Astrocyte (in vitro differentiated cells and primary cell): ENCODE measurements at regions not wholly inside any gene's neighbourhood (a gene's known extent, or its start where the extent isn't known, plus 50 kb on each side); places are given as distances from the start of the nearest gene placed in this dataset.

Source experiments
- DNase-seq: peaks from one replicate; pipeline ENCODE4 v3.0.0-alpha.2; 2010; ENCODE audit warnings: low read depth
- FAIRE-seq: peaks from 2 replicates; lab custom pipeline; 2011; peaks lifted over from hg19 to GRCh38; lab: Jason Lieb, UNC
- H2AFZ ChIP-seq: 2 replicates; pipeline ENCODE4 v1.6.0; 2012; ENCODE audit warnings: low read depth, low read length, inconsistent platforms
- H3K27ac ChIP-seq: 2 replicates; pipeline ENCODE4 v1.5.1; 2011; ENCODE audit warnings: low read depth, low read length, inconsistent platforms
- H3K27me3 ChIP-seq: 2 replicates; pipeline ENCODE4 v1.6.0; 2011; ENCODE audit warnings: low read length, inconsistent platforms; ENCODE audit not compliant: insufficient read depth
- H3K36me3 ChIP-seq: 2 replicates; pipeline ENCODE4 v1.5.1; 2011; ENCODE audit warnings: low read length, inconsistent platforms; ENCODE audit not compliant: insufficient read depth
- H3K4me1 ChIP-seq: 2 replicates; pipeline ENCODE4 v1.5.1; 2011; ENCODE audit warnings: low read length, inconsistent platforms; ENCODE audit not compliant: insufficient read depth
- H3K4me2 ChIP-seq: 2 replicates; pipeline ENCODE4 v1.6.0; 2012; ENCODE audit warnings: low read length, inconsistent platforms
- H3K4me3 ChIP-seq: 2 replicates; pipeline ENCODE4 v1.5.1; 2011; ENCODE audit warnings: low read depth, mild to moderate bottlenecking, low read length, inconsistent platforms; ENCODE audit not compliant: insufficient read depth
- H3K79me2 ChIP-seq: 2 replicates; pipeline ENCODE4 v1.6.0; 2012; ENCODE audit warnings: mild to moderate bottlenecking, low read length, inconsistent platforms; ENCODE audit not compliant: insufficient read depth
- H3K9ac ChIP-seq: 2 replicates; pipeline ENCODE4 v1.6.0; 2012; ENCODE audit warnings: mild to moderate bottlenecking, low read length, inconsistent platforms
- H3K9me3 ChIP-seq: 2 replicates; pipeline ENCODE4 v1.5.1; 2012; ENCODE audit warnings: low read depth, mild to moderate bottlenecking, low read length, inconsistent platforms; ENCODE audit not compliant: insufficient read depth
- H4K20me1 ChIP-seq: 2 replicates; pipeline ENCODE4 v1.6.0; 2012; ENCODE audit warnings: low read length, inconsistent platforms; ENCODE audit not compliant: insufficient read depth
- H3K27ac Mint-ChIP-seq: one replicate; pipeline ENCODE4 v1.8.0; 2021; ENCODE audit warnings: mild to moderate bottlenecking, mixed read lengths; ENCODE audit not compliant: unreplicated experiment
- H3K27me3 Mint-ChIP-seq: one replicate; pipeline ENCODE4 v1.8.0; 2021; ENCODE audit warnings: low read depth, mixed read lengths; ENCODE audit not compliant: unreplicated experiment
- H3K36me3 Mint-ChIP-seq: one replicate; pipeline ENCODE4 v1.8.0; 2021; ENCODE audit warnings: low read depth, mixed read lengths; ENCODE audit not compliant: unreplicated experiment
- H3K4me1 Mint-ChIP-seq: one replicate; pipeline ENCODE4 v1.8.0; 2021; ENCODE audit warnings: low read depth, mixed read lengths; ENCODE audit not compliant: unreplicated experiment
- H3K4me3 Mint-ChIP-seq: one replicate; pipeline ENCODE4 v1.8.0; 2021; ENCODE audit warnings: mild to moderate bottlenecking, moderate library complexity, mixed read lengths; ENCODE audit not compliant: unreplicated experiment
- H3K9me3 Mint-ChIP-seq: one replicate; pipeline ENCODE4 v1.8.0; 2021; ENCODE audit warnings: mild to moderate bottlenecking, mixed read lengths; ENCODE audit not compliant: unreplicated experiment
- CTCF ChIP-seq: IDR thresholded peaks from 2 replicates; pipeline ENCODE4 v1.5.1; 2011; ENCODE audit warnings: low read depth, mild to moderate bottlenecking, inconsistent platforms, low read length, moderate library complexity; ENCODE audit not compliant: insufficient read depth
- EZH2 ChIP-seq: IDR thresholded peaks from 2 replicates; pipeline ENCODE4 v1.6.1; 2012; ENCODE audit warnings: mild to moderate bottlenecking, low read length, inconsistent platforms; ENCODE audit not compliant: insufficient read depth

DNA sequence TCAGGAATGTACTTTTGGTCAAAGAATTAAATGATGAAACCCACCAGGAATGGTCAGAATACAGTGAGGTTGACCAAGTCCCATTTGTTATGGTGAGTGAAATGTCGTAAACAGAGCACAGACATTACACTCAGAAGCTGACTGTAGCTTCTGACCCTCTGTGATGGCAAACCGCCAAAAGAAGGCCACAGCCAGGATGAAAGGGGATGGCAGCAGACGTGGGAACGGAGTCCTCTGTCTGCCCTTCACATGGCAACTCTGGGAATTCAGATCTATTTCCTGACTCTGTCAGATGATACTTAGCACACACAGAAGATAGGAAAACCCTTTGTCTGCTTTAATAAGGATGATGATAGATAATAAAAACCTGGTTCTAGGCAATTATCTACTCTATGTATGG lies 757.1 kb downstream of the SORCS3 start:
- Histone ChIP-seq H3K9ac (no peak overlapping the region), H2AFZ (no peak overlapping the region), H3K4me3 (no peak overlapping the region), H3K79me2 (no peaks in the 10 kb centered on the region), H3K4me1 (no peaks in the 10 kb centered on the region), H3K4me2 (no peak overlapping the region), H3K27ac (no peak overlapping the region), H4K20me1 (no peaks in the 10 kb centered on the region), H3K36me3 (no peaks in the 10 kb centered on the region), H3K9me3 (no peaks in the 10 kb centered on the region), H3K27me3 (no peaks in the 10 kb centered on the region)
- FAIRE-seq: no peak
- H3K4me3 Mint-ChIP-seq: no peak overlapping the region
- H3K27ac Mint-ChIP-seq: peak overlapping the region; percentile 88
- no peaks in the 10 kb centered on the region for H3K27me3 Mint-ChIP-seq
- no peaks in the 10 kb centered on the region for H3K36me3 Mint-ChIP-seq
- peak; percentile 71 for DNase-seq
- H3K4me1 Mint-ChIP-seq: peaks cover 31% of the 10 kb centered on the region
- H3K9me3 Mint-ChIP-seq: no peaks in the 10 kb centered on the region
- TF ChIP-seq EZH2 (no peak), CTCF (no peak)

- TF ChIP-seq EZH2: no peak
- no peak for TF ChIP-seq CTCF
- Mint-ChIP-seq H3K36me3 (no peaks in the 10 kb centered on the region), H3K9me3 (no peaks in the 10 kb centered on the region), H3K4me3 (no peak overlapping the region), H3K27ac (no peak overlapping the region), H3K27me3 (no peaks in the 10 kb centered on the region), H3K4me1 (peaks cover 14% of the 10 kb centered on the region)
- FAIRE-seq (no peak), DNase-seq (no peak)
- Histone ChIP-seq H3K27ac (no peak overlapping the region), H3K36me3 (no peaks in the 10 kb centered on the region), H2AFZ (no peak overlapping the region), H4K20me1 (no peaks in the 10 kb centered on the region), H3K9ac (no peak overlapping the region), H3K4me2 (no peak overlapping the region), H3K79me2 (no peaks in the 10 kb centered on the region), H3K27me3 (no peaks in the 10 kb centered on the region), H3K4me1 (no peaks in the 10 kb centered on the region), H3K9me3 (no peaks in the 10 kb centered on the region), H3K4me3 (no peak overlapping the region)
Measured at GRCh38 chr10:105391670-105392351, 750.7 kb downstream of the SORCS3 start.

DNA sequence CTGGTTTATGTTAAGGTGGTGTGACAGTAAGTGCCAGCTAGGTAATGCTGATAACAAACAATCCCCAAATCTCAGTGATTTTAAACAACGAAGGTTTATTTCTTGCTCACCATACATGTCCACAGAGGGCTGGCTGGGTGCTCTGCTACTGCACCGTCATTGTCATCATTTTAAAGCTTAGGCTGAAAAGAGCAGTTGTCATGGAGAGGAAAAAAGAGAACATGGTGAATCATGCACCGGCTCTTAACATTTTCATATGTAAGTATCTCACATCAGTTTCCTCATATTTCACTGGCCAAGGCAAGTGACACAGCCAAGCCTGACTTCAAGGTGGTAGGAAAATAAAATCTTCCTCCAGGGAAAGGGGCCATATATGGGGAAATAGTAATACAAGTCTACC lies 746.9 kb downstream of the SORCS3 start:
- H3K9me3 Mint-ChIP-seq: no peaks in the 10 kb centered on the region
- Histone ChIP-seq H3K27me3 (no peaks in the 10 kb centered on the region), H3K4me2 (no peak overlapping the region), H3K4me1 (no peaks in the 10 kb centered on the region), H3K9me3 (no peaks in the 10 kb centered on the region), H3K9ac (no peak overlapping the region), H3K27ac (no peak overlapping the region), H3K36me3 (no peaks in the 10 kb centered on the region), H4K20me1 (no peaks in the 10 kb centered on the region), H3K79me2 (no peaks in the 10 kb centered on the region), H3K4me3 (no peak overlapping the region), H2AFZ (no peak overlapping the region)
- no peaks in the 10 kb centered on the region for H3K27me3 Mint-ChIP-seq
- H3K4me3 Mint-ChIP-seq: no peak overlapping the region
- no peaks in the 10 kb centered on the region for H3K36me3 Mint-ChIP-seq
- TF ChIP-seq EZH2 (no peak), CTCF (no peak)
- H3K4me1 Mint-ChIP-seq: peaks cover 4% of the 10 kb centered on the region
- DNase-seq: no peak
- no peak overlapping the region for H3K27ac Mint-ChIP-seq
- no peak for FAIRE-seq
